H1 (cell line): ENCODE measurements at regions not wholly inside any gene's neighbourhood (a gene's known extent, or its start where the extent isn't known, plus 50 kb on each side); places are given as distances from the start of the nearest gene placed in this dataset.

Experiments used
- CTCF ChIA-PET: fragments of 300-600 bp; sonication (Branson Sonifier 250); formaldehyde crosslinking; loops from one replicate; lab custom pipeline; 2021; ENCODE audit not compliant: partially characterized antibody; lab: Charles Lee
- POLR2A ChIA-PET: fragments of 300-600 bp; sonication (Branson Sonifier 250); formaldehyde crosslinking; loops from one replicate; lab custom pipeline; 2021; ENCODE audit warnings: inconsistent platforms; ENCODE audit not compliant: partially characterized antibody; lab: Charles Lee
- DNase-seq, 2 experiments: peaks; one replicate each; pipeline versions ENCODE4 v3.0.0 to v3.0.0-alpha.2; 2010 to 2022; ENCODE audit warnings: low spot score in 2 of 2, low read depth in 1 of 2, mixed read lengths in 1 of 2
- FAIRE-seq: peaks from 2 replicates; lab custom pipeline; 2011; peaks lifted over from hg19 to GRCh38; lab: Jason Lieb, UNC
- H2AFZ ChIP-seq: 2 replicates; pipeline ENCODE4 v1.8.1; 2012; ENCODE audit warnings: low read length, inconsistent platforms
- H2AK5ac ChIP-seq: 2 replicates; pipeline ENCODE4 v1.6.1; 2013; ENCODE audit warnings: low read depth, low read length
- H2BK120ac ChIP-seq: replicated peaks from 2 replicates; pipeline ENCODE3; 2013; ENCODE audit warnings: low read depth, low read length, inconsistent platforms
- H2BK12ac ChIP-seq: 2 replicates; pipeline ENCODE4 v1.6.1; 2013; ENCODE audit warnings: low read depth, low read length
- H2BK15ac ChIP-seq: 2 replicates; pipeline ENCODE4 v1.6.1; 2013; ENCODE audit warnings: low read length
- H2BK20ac ChIP-seq: 2 replicates; pipeline ENCODE4 v1.6.1; 2013; ENCODE audit warnings: low read length
- H2BK5ac ChIP-seq: 2 replicates; pipeline ENCODE4 v1.6.1; 2013; ENCODE audit warnings: low read depth, low read length
- H3K14ac ChIP-seq: 2 replicates; pipeline ENCODE4 v1.6.1; 2013; ENCODE audit warnings: inconsistent platforms; ENCODE audit not compliant: insufficient read length
- H3K18ac ChIP-seq: 2 replicates; pipeline ENCODE4 v1.6.1; 2013; ENCODE audit warnings: low read length; ENCODE audit errors: extremely low read depth
- H3K23ac ChIP-seq: 2 replicates; pipeline ENCODE4 v1.6.1; 2013; ENCODE audit warnings: inconsistent platforms; ENCODE audit not compliant: insufficient read length
- H3K23me2 ChIP-seq: 2 replicates; pipeline ENCODE4 v1.6.1; 2013; ENCODE audit warnings: low read depth, low read length
- H3K27ac ChIP-seq: 2 replicates; pipeline ENCODE4 v1.6.1; 2011; ENCODE audit warnings: low read depth, low read length, inconsistent platforms
- H3K27me3 ChIP-seq, 4 experiments: replicated peaks in 1 of 4; 1 replicate in 1 of 4; 2 replicates in 3 of 4; pipeline versions ENCODE4 v1.6.1 to v1.8.1; 2011 to 2013; ENCODE audit warnings: low read length in 3 of 4, mild to moderate bottlenecking in 3 of 4, inconsistent platforms in 2 of 4, mixed read lengths in 2 of 4, moderate library complexity in 1 of 4; ENCODE audit not compliant: control insufficient read depth in 3 of 4, insufficient read depth in 3 of 4; ENCODE audit errors: extremely low read depth in 1 of 4
- H3K36me3 ChIP-seq, 4 experiments: 2 replicates each; pipeline versions ENCODE4 v1.6.1 to v1.8.1; 2011 to 2013; ENCODE audit warnings: mild to moderate bottlenecking in 4 of 4, low read length in 3 of 4, moderate library complexity in 2 of 4, control low read depth in 1 of 4, inconsistent platforms in 1 of 4; ENCODE audit not compliant: insufficient read depth in 4 of 4, control insufficient read depth in 2 of 4
- H3K4ac ChIP-seq: replicated peaks from 2 replicates; pipeline ENCODE3; 2013; ENCODE audit warnings: low read length, low read depth, mixed read lengths, inconsistent platforms; ENCODE audit not compliant: insufficient read length
- H3K4me1 ChIP-seq, 4 experiments: replicated peaks in 1 of 4; 1 replicate in 1 of 4; 2 replicates in 3 of 4; pipeline versions ENCODE4 v1.6.1 to v1.8.1; 2011 to 2013; ENCODE audit warnings: low read length in 3 of 4, inconsistent platforms in 2 of 4, mixed read lengths in 1 of 4; ENCODE audit not compliant: insufficient read depth in 4 of 4, control insufficient read depth in 3 of 4
- H3K4me2 ChIP-seq, 2 experiments: 2 replicates each; pipeline versions ENCODE4 v1.6.1 to v1.8.1; 2011 to 2013; ENCODE audit warnings: low read depth in 2 of 2, low read length in 2 of 2, control low read depth in 1 of 2, inconsistent platforms in 1 of 2, mild to moderate bottlenecking in 1 of 2; ENCODE audit not compliant: insufficient read depth in 1 of 2
- H3K4me3 ChIP-seq, 4 experiments: fragments of 200-600, 300-600 bp in 1 of 4; sonication (generic), shearing (Covaris generic), sonication (Bioruptor Twin) in 1 of 4; 2 replicates each; pipeline versions ENCODE4 v1.5.1 to v1.8.1; 2011 to 2016; ENCODE audit warnings: low read length in 4 of 4, low read depth in 3 of 4, control low read depth in 2 of 4, inconsistent platforms in 2 of 4, mild to moderate bottlenecking in 2 of 4, mixed read lengths in 1 of 4, moderate library complexity in 1 of 4; ENCODE audit not compliant: insufficient read depth in 2 of 4; ENCODE audit errors: extremely low read depth in 1 of 4
- H3K56ac ChIP-seq: replicated peaks from 2 replicates; pipeline ENCODE3; 2013; ENCODE audit warnings: low read depth, mild to moderate bottlenecking, mixed read lengths, low read length, inconsistent platforms; ENCODE audit not compliant: insufficient read length
- H3K79me1 ChIP-seq: 2 replicates; pipeline ENCODE4 v1.6.1; 2013; ENCODE audit warnings: low read depth, low read length, control low read depth
- H3K79me2 ChIP-seq, 2 experiments: 2 replicates each; pipeline versions ENCODE4 v1.6.1 to v1.8.1; 2012 to 2013; ENCODE audit warnings: low read length in 2 of 2, mild to moderate bottlenecking in 2 of 2, inconsistent platforms in 1 of 2; ENCODE audit not compliant: insufficient read depth in 2 of 2, control insufficient read depth in 1 of 2
- H3K9ac ChIP-seq, 4 experiments: replicated peaks in 1 of 4; 1 replicate in 1 of 4; 2 replicates in 3 of 4; pipeline versions ENCODE4 v1.6.1 to v1.8.1; 2011 to 2013; ENCODE audit warnings: low read depth in 3 of 4, low read length in 3 of 4, control low read depth in 2 of 4, mild to moderate bottlenecking in 2 of 4, moderate library complexity in 2 of 4, inconsistent platforms in 1 of 4; ENCODE audit errors: extremely low read depth in 1 of 4
- H3K9me3 ChIP-seq, 2 experiments: 2 replicates each; pipeline versions ENCODE4 v1.6.1 to v1.8.1; 2012 to 2013; ENCODE audit warnings: mild to moderate bottlenecking in 2 of 2, moderate library complexity in 2 of 2, control low read depth in 1 of 2, inconsistent platforms in 1 of 2, low read depth in 1 of 2, low read length in 1 of 2, mixed read lengths in 1 of 2; ENCODE audit not compliant: insufficient read depth in 2 of 2
- H4K20me1 ChIP-seq, 2 experiments: replicated peaks in 1 of 2; 2 replicates each; pipeline versions ENCODE3 to v1.8.1; 2011 to 2013; ENCODE audit warnings: inconsistent platforms in 2 of 2, low read length in 2 of 2, mild to moderate bottlenecking in 1 of 2; ENCODE audit not compliant: insufficient read depth in 2 of 2, control insufficient read depth in 1 of 2
- H4K5ac ChIP-seq: 2 replicates; pipeline ENCODE4 v1.6.1; 2013; ENCODE audit warnings: low read length, low read depth, mixed read lengths, inconsistent platforms; ENCODE audit not compliant: insufficient read length
- H4K8ac ChIP-seq: 2 replicates; pipeline ENCODE4 v1.8.0; 2013; ENCODE audit warnings: mild to moderate bottlenecking, moderate library complexity, low read length, inconsistent platforms; ENCODE audit not compliant: insufficient read depth; ENCODE audit errors: extremely low read depth
- H4K91ac ChIP-seq: replicated peaks from 2 replicates; pipeline ENCODE3; 2013; ENCODE audit warnings: low read length, mixed read lengths, inconsistent platforms; ENCODE audit not compliant: insufficient read length
- BCL11A ChIP-seq, 2 experiments: IDR thresholded peaks; one replicate each; pipeline ENCODE4 v1.6.1; 2011; ENCODE audit warnings: low read depth in 2 of 2, low read length in 2 of 2, mild to moderate bottlenecking in 2 of 2
- CBX5 ChIP-seq: fragments of 300-800, 300-1000 bp; sonication (generic); IDR thresholded peaks from 2 replicates; pipeline ENCODE4 v1.7.1; 2016; ENCODE audit warnings: antibody characterized with exemption, low read length, low read depth
- CTCF ChIP-seq, 3 experiments: IDR thresholded peaks; 1 replicate in 2 of 3; 2 replicates in 1 of 3; pipeline versions ENCODE4 v1.5.1 to v1.6.1; 2011; ENCODE audit warnings: low read length in 3 of 3, mild to moderate bottlenecking in 3 of 3, inconsistent platforms in 2 of 3, low read depth in 1 of 3, moderate library complexity in 1 of 3; ENCODE audit not compliant: insufficient read depth in 1 of 3; ENCODE audit errors: control extremely low read depth in 1 of 3
- EGR1 ChIP-seq: IDR thresholded peaks from 2 replicates; pipeline ENCODE4 v1.6.1; 2011; ENCODE audit warnings: low read depth, low read length, borderline replicate concordance
- HDAC2 ChIP-seq, 2 experiments: fragments of 300-600 bp in 1 of 2; sonication (generic) in 1 of 2; IDR thresholded peaks; 2 replicates each; pipeline ENCODE4 v1.6.1; 2011 to 2012; ENCODE audit warnings: low read depth in 2 of 2, low read length in 2 of 2, mild to moderate bottlenecking in 2 of 2, moderate library complexity in 2 of 2, borderline replicate concordance in 1 of 2, inconsistent platforms in 1 of 2
- POLR2A ChIP-seq, 2 experiments: IDR thresholded peaks; 1 replicate in 1 of 2; 2 replicates in 1 of 2; pipeline ENCODE4 v1.6.1; 2011; ENCODE audit warnings: low read depth in 2 of 2, low read length in 2 of 2, mild to moderate bottlenecking in 2 of 2; ENCODE audit errors: control extremely low read depth in 1 of 2
- RAD21 ChIP-seq, 2 experiments: IDR thresholded peaks in 1 of 2; conservative IDR thresholded peaks in 1 of 2; 2 replicates each; pipeline ENCODE4 v1.6.1; 2011; ENCODE audit warnings: low read depth in 2 of 2, low read length in 2 of 2, improper control_type of control experiment in 1 of 2, inconsistent platforms in 1 of 2, mild to moderate bottlenecking in 1 of 2, moderate library complexity in 1 of 2
- RNF2 ChIP-seq: fragments of 200-900, 300-1000 bp; sonication (generic); IDR thresholded peaks from 2 replicates; pipeline ENCODE4 v1.7.1; 2016; ENCODE audit warnings: borderline replicate concordance, low read depth, mild to moderate bottlenecking, antibody characterized with exemption, low read length; ENCODE audit not compliant: poor library complexity, severe bottlenecking; ENCODE audit errors: missing control alignments
- SP4 ChIP-seq: IDR thresholded peaks from 2 replicates; pipeline ENCODE4 v1.6.1; 2012; ENCODE audit warnings: low read length, inconsistent platforms
- WGBS, 2 experiments: shearing (Covaris generic) in 1 of 2; methylation state at CpG; one replicate each; pipeline versions ENCODE4 v1.1.6 to v1.1.7; 2013 to 2015; ENCODE audit warnings: low lambda C conversion rate in 2 of 2, mixed read lengths in 2 of 2, inconsistent platforms in 1 of 2, low coverage in 1 of 2, missing lambda C conversion rate in 1 of 2; ENCODE audit not compliant: insufficient replicate concordance in 2 of 2, insufficient coverage in 1 of 2, insufficient read length in 1 of 2; ENCODE audit errors: extremely low coverage in 1 of 2, missing lambda C conversion rate in 1 of 2; 5-methylcytosine and 5-hydroxymethylcytosine counted together
- TF ChIP-seq, protein P1 (sequence below): IDR thresholded peaks from 2 replicates; pipeline ENCODE4 v1.6.1; 2011; ENCODE audit warnings: low read length, improper control_type of control experiment

DNA sequence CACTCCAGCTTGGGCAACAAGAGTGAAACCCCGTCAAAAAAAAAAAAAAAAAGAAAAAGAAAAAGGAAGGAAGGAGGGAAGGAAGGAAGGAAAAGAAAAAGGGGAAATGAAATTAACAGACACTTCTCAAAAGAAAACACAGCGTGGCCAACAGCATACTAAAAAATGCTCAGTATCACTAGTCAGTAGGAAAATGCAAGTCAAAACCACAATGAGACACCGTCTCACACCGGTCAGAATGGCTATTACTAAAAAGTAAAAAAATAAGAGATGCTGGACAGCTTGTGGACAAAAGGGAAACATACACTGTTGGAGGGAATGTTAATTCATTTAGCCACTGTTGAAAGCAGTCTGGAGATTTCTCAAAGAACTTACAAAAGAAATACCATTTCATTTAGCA lies 369.5 kb upstream of the BRINP3 start:
- Histone ChIP-seq H2BK5ac (no peak overlapping the region), H2AK5ac (no peak overlapping the region), H3K36me3 (no peaks in the 10 kb centered on the region; a peak in 1 of 8 replicates), H2BK12ac (no peak overlapping the region), H3K14ac (no peak overlapping the region), H3K79me1 (no peaks in the 10 kb centered on the region), H3K9ac (no peak overlapping the region), H2BK20ac (no peak overlapping the region), H3K18ac (no peak overlapping the region), H2BK15ac (no peak overlapping the region), H4K91ac (no peak overlapping the region), H3K79me2 (no peaks in the 10 kb centered on the region), H3K23ac (no peak overlapping the region), H3K4me3 (no peak overlapping the region), H2AFZ (no peak overlapping the region), H3K56ac (no peak overlapping the region), H3K4me2 (no peak overlapping the region), H3K23me2 (no peaks in the 10 kb centered on the region), H4K20me1 (no peaks in the 10 kb centered on the region), H3K4ac (no peak overlapping the region), H3K27me3 (no peaks in the 10 kb centered on the region), H4K8ac (no peak overlapping the region), H3K9me3 (no peaks in the 10 kb centered on the region), H2BK120ac (no peak overlapping the region), H3K27ac (no peak overlapping the region), H3K4me1 (no peaks in the 10 kb centered on the region), H4K5ac (no peak overlapping the region)
- ChIA-PET POLR2A (no interaction called here), CTCF (no interaction called here)
- FAIRE-seq (no peak), DNase-seq (no peak)
- 90% methylated on average over 3 of the region's 4 CpGs; no CpG with 5 or more reads in 1 of the 2 experiments for WGBS, 2 experiments
- TF ChIP-seq POLR2A (IDR thresholded peaks at IDR 0.05; ENCODE audit: control extremely low read depth in 1 of 2, low read depth in 2 of 2, low read length in 2 of 2) (no peak), SP4 (no peak), HDAC2 (IDR thresholded peaks at IDR 0.05; ENCODE audit: borderline replicate concordance in 1 of 2, low read depth in 2 of 2, low read length in 2 of 2) (no peak), CBX5 (no peak), EGR1 (no peak), CTCF (IDR thresholded peaks at IDR 0.05; ENCODE audit: control extremely low read depth in 1 of 3, insufficient read depth in 1 of 3, low read depth in 1 of 3, low read length in 3 of 3) (no peak), BCL11A (IDR thresholded peaks at IDR 0.05; ENCODE audit: low read depth in 2 of 2, low read length in 2 of 2) (no peak), RAD21 (IDR thresholded peaks at IDR 0.05 in 1 of 2, conservative IDR thresholded peaks at IDR 0.05 in 1 of 2; ENCODE audit: low read depth in 2 of 2, low read length in 2 of 2) (no peak), RNF2 (no peak)
- TF ChIP-seq, protein P1, sequence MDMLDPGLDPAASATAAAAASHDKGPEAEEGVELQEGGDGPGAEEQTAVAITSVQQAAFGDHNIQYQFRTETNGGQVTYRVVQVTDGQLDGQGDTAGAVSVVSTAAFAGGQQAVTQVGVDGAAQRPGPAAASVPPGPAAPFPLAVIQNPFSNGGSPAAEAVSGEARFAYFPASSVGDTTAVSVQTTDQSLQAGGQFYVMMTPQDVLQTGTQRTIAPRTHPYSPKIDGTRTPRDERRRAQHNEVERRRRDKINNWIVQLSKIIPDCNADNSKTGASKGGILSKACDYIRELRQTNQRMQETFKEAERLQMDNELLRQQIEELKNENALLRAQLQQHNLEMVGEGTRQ, result no peak
